Tibial nerve (tissue), 4 donors: ENCODE measurements at regions not wholly inside any gene's neighbourhood (a gene's known extent, or its start where the extent isn't known, plus 50 kb on each side); places are given as distances from the start of the nearest gene placed in this dataset.
"Not testable (repeated sequence)": the region's sequence is repeated elsewhere in the genome, so short reads cannot be mapped to it uniquely, and the experiment has no call there.

Experiments
- DNase-seq, 2 donors: peaks; one replicate each; pipeline ENCODE4 v3.0.0-alpha.2; 2019; ENCODE audit warnings: low spot score in 2 of 2
- H3K27ac ChIP-seq, 4 donors: fragments of 200-600 bp; sonication (generic) in 3 of 4; one replicate each; pipeline ENCODE4 v1.5.1; 2017 to 2019; ENCODE audit warnings: mild to moderate bottlenecking in 1 of 4
- H3K27me3 ChIP-seq, 2 donors: fragments of 200-600 bp; sonication (generic) in 1 of 2; one replicate each; pipeline versions ENCODE4 v1.5.1 to v1.6.0; 2017 to 2019
- H3K36me3 ChIP-seq, 3 donors: fragments of 200-600 bp; sonication (generic); one replicate each; pipeline ENCODE4 v1.5.1; 2018 to 2019
- H3K4me1 ChIP-seq, 4 donors: fragments of 200-600 bp; sonication (generic) in 3 of 4; one replicate each; pipeline ENCODE4 v1.5.1; 2017 to 2019
- H3K4me3 ChIP-seq, 4 donors: fragments of 200-600 bp; sonication (generic) in 3 of 4; one replicate each; pipeline ENCODE4 v1.5.1; 2017 to 2019; ENCODE audit warnings: mild to moderate bottlenecking in 1 of 4, moderate library complexity in 1 of 4
- H3K9me3 ChIP-seq, 4 donors: fragments of 200-600 bp; sonication (generic) in 3 of 4; one replicate each; pipeline ENCODE4 v1.5.1; 2017 to 2019
- CTCF ChIP-seq, 5 experiments: fragments of 200-600 bp in 3 of 5; fragments of 450-650 bp in 2 of 5; sonication (generic) in 3 of 5; IDR thresholded peaks; one replicate each; pipeline ENCODE4 v1.5.1; 2016 to 2019; ENCODE audit warnings: antibody characterized with exemption in 5 of 5, mild to moderate bottlenecking in 3 of 5, moderate library complexity in 2 of 5
- EP300 ChIP-seq, 2 donors: sonication (generic); formaldehyde crosslinking; IDR thresholded peaks; one replicate each; pipeline ENCODE4 v1.6.1; 2017; ENCODE audit warnings: antibody characterized with exemption in 2 of 2, mild to moderate bottlenecking in 1 of 2
- POLR2A ChIP-seq, 2 donors: fragments of 450-650 bp; IDR thresholded peaks; one replicate each; pipeline ENCODE4 v1.6.1; 2017; ENCODE audit warnings: antibody characterized with exemption in 2 of 2, mild to moderate bottlenecking in 2 of 2, moderate library complexity in 2 of 2
- WGBS, 2 donors: methylation state at CpG; one replicate each; pipeline ENCODE4 v1.1.5; 2018; 5-methylcytosine and 5-hydroxymethylcytosine counted together

GRCh38 chr9:136599811-136600660 lies 54.2 kb upstream of the NOTCH1 start:
- Histone ChIP-seq H3K4me3 (no peak overlapping the region), H3K9me3 (no peaks in the 10 kb centered on the region), H3K27ac (peak overlapping the region; percentile 28 to 94 (median 85)), H3K27me3 (peaks cover 0 to 3% of the 10 kb centered on the region in 2 donors), H3K36me3 (no peaks in the 10 kb centered on the region), H3K4me1 (peaks cover 0 to 89% (median 53%) of the 10 kb centered on the region in 4 donors)
- TF ChIP-seq POLR2A (IDR thresholded peaks at IDR 0.05) (no peak), EP300 (IDR thresholded peaks at IDR 0.05) (peak in 1 of 2 donors; percentile 47)
- DNase-seq, result no peak
- WGBS, 2 donors, result 35 to 51% methylated on average over 12 to 13 of the region's 29 CpGs

- Histone ChIP-seq H3K4me3 (no peak overlapping the region), H3K4me1 (peaks cover 0 to 81% (median 45%) of the 10 kb centered on the region in 4 donors), H3K27ac (peak overlapping the region; percentile 28 to 94 (median 85)), H3K36me3 (no peaks in the 10 kb centered on the region), H3K27me3 (peaks cover 0 to 2% of the 10 kb centered on the region in 2 donors), H3K9me3 (no peaks in the 10 kb centered on the region)
- 45 to 64% methylated on average over 15 to 16 of the region's 18 CpGs for WGBS, 2 donors
- no peak for TF ChIP-seq CTCF (IDR thresholded peaks at IDR 0.05)
- no peak for TF ChIP-seq POLR2A (IDR thresholded peaks at IDR 0.05)
- no peak for TF ChIP-seq EP300 (IDR thresholded peaks at IDR 0.05)
- DNase-seq, result no peak
Measured at GRCh38 chr9:136599074-136599531, 53.3 kb upstream of the NOTCH1 start.

- not testable (repeated sequence) for H3K36me3 ChIP-seq, H3K4me3 ChIP-seq, H3K27me3 ChIP-seq, H3K9me3 ChIP-seq, DNase-seq
- 55 to 76% methylated on average over 3 to 5 of the region's 13 CpGs for WGBS, 2 donors
- H3K27ac ChIP-seq, result peak overlapping the region; percentile 53 to 94 (median 85)
- peaks cover 0 to 75% (median 42%) of the 10 kb centered on the region in 4 donors for H3K4me1 ChIP-seq
Measured at GRCh38 chr9:136598390-136599073, 52.7 kb upstream of the NOTCH1 start.

GRCh38 chr9:136597965-136598364 lies 52.1 kb upstream of the NOTCH1 start:
- 60 to 71% methylated on average over 9 of the region's 9 CpGs for WGBS, 2 donors
- no peak overlapping the region for H3K4me3 ChIP-seq
- no peaks in the 10 kb centered on the region for H3K9me3 ChIP-seq
- no peak for DNase-seq
- peak overlapping the region; percentile 53 to 94 (median 82) for H3K27ac ChIP-seq
- H3K4me1 ChIP-seq, result peaks cover 0 to 71% (median 39%) of the 10 kb centered on the region in 4 donors
- no peaks in the 10 kb centered on the region for H3K27me3 ChIP-seq
- TF ChIP-seq POLR2A (IDR thresholded peaks at IDR 0.05), result no peak
- peak in 3 of 5 experiments; percentile 7 to 38 (median 37) for TF ChIP-seq CTCF (IDR thresholded peaks at IDR 0.05)
- peak in 1 of 2 donors; percentile 9 for TF ChIP-seq EP300 (IDR thresholded peaks at IDR 0.05)
- no peaks in the 10 kb centered on the region for H3K36me3 ChIP-seq

- Histone ChIP-seq H3K27ac (peak overlapping the region; percentile 53 to 94 (median 82)), H3K4me3 (no peak overlapping the region), H3K36me3 (no peaks in the 10 kb centered on the region), H3K4me1 (peaks cover 0 to 71% (median 32%) of the 10 kb centered on the region in 4 donors), H3K27me3 (no peaks in the 10 kb centered on the region), H3K9me3 (no peaks in the 10 kb centered on the region)
- TF ChIP-seq EP300 (IDR thresholded peaks at IDR 0.05) (no peak), CTCF (IDR thresholded peaks at IDR 0.05) (no peak), POLR2A (IDR thresholded peaks at IDR 0.05) (no peak)
- DNase-seq, result no peak
- WGBS, 2 donors, result 66 to 73% methylated on average over 11 to 12 of the region's 13 CpGs
Measured at GRCh38 chr9:136597141-136597885, 51.5 kb upstream of the NOTCH1 start.
